H9 (cell line): ENCODE measurements at regions not wholly inside any gene's neighbourhood (a gene's known extent, or its start where the extent isn't known, plus 50 kb on each side); places are given as distances from the start of the nearest gene placed in this dataset.

ENCODE experiments used
- DNase-seq: peaks from one replicate; pipeline ENCODE4 v3.0.0-alpha.2; 2017
- H2AFZ ChIP-seq: one replicate; pipeline ENCODE4 v1.6.1; 2013; ENCODE audit warnings: mild to moderate bottlenecking, low read length, control low read depth, moderate library complexity
- H2AK5ac ChIP-seq: 2 replicates; pipeline ENCODE4 v1.6.1; 2013; ENCODE audit warnings: low read length, control low read depth, mixed read lengths; ENCODE audit not compliant: insufficient read length
- H2BK120ac ChIP-seq: one replicate; pipeline ENCODE4 v1.6.1; 2013; ENCODE audit warnings: low read depth, mild to moderate bottlenecking, low read length, control low read depth, inconsistent platforms; ENCODE audit not compliant: poor library complexity, severe bottlenecking
- H2BK12ac ChIP-seq: 2 replicates; pipeline ENCODE4 v1.6.1; 2013; ENCODE audit warnings: low read length, control low read depth, mixed read lengths, low read depth; ENCODE audit not compliant: insufficient read length
- H2BK15ac ChIP-seq: 2 replicates; pipeline ENCODE4 v1.6.1; 2013; ENCODE audit warnings: low read depth, low read length, control low read depth
- H2BK20ac ChIP-seq: one replicate; pipeline ENCODE4 v1.6.1; 2013; ENCODE audit warnings: low read depth, mild to moderate bottlenecking, low read length, control low read depth, inconsistent platforms; ENCODE audit not compliant: poor library complexity, severe bottlenecking
- H2BK5ac ChIP-seq: 2 replicates; pipeline ENCODE4 v1.6.1; 2013; ENCODE audit warnings: low read length, control low read depth, mixed read lengths; ENCODE audit not compliant: insufficient read length
- H3K14ac ChIP-seq: 2 replicates; pipeline ENCODE4 v1.6.1; 2013; ENCODE audit warnings: low read length, control low read depth; ENCODE audit not compliant: insufficient read depth
- H3K18ac ChIP-seq: 2 replicates; pipeline ENCODE4 v1.6.1; 2013; ENCODE audit warnings: low read depth, mild to moderate bottlenecking, mixed read lengths, low read length, control low read depth; ENCODE audit not compliant: insufficient read length
- H3K23ac ChIP-seq: 2 replicates; pipeline ENCODE4 v1.6.1; 2013; ENCODE audit warnings: low read length, control low read depth, mixed read lengths, low read depth; ENCODE audit not compliant: insufficient read length
- H3K23me2 ChIP-seq: 2 replicates; pipeline ENCODE4 v1.6.1; 2013; ENCODE audit warnings: low read depth, mild to moderate bottlenecking, mixed read lengths, low read length, control low read depth; ENCODE audit not compliant: insufficient read length, poor library complexity, severe bottlenecking
- H3K27ac ChIP-seq: 2 replicates; pipeline ENCODE4 v1.5.1; 2013; ENCODE audit warnings: low read length, control low read depth, mixed read lengths, low read depth; ENCODE audit not compliant: insufficient read length
- H3K27me3 ChIP-seq: 2 replicates; pipeline ENCODE4 v1.6.1; 2013; ENCODE audit warnings: low read length, control low read depth, inconsistent platforms; ENCODE audit not compliant: insufficient read depth
- H3K4ac ChIP-seq: 2 replicates; pipeline ENCODE4 v1.6.1; 2013; ENCODE audit warnings: low read depth, mild to moderate bottlenecking, control low read depth, inconsistent platforms, low read length, moderate library complexity
- H3K4me1 ChIP-seq: 2 replicates; pipeline ENCODE4 v1.6.1; 2013; ENCODE audit warnings: low read length, control low read depth, inconsistent platforms; ENCODE audit not compliant: insufficient read depth
- H3K4me2 ChIP-seq: 2 replicates; pipeline ENCODE4 v1.6.1; 2013; ENCODE audit warnings: low read length, control low read depth, mixed read lengths; ENCODE audit not compliant: insufficient read length, insufficient read depth
- H3K56ac ChIP-seq: 2 replicates; pipeline ENCODE4 v1.6.1; 2013; ENCODE audit warnings: low read depth, mild to moderate bottlenecking, mixed read lengths, low read length, control low read depth; ENCODE audit not compliant: insufficient read length
- H3K79me1 ChIP-seq: 2 replicates; pipeline ENCODE4 v1.6.1; 2013; ENCODE audit warnings: low read depth, mild to moderate bottlenecking, moderate library complexity, low read length, control low read depth, inconsistent platforms; ENCODE audit not compliant: insufficient read depth, poor library complexity, severe bottlenecking
- H3K79me2 ChIP-seq: 2 replicates; pipeline ENCODE4 v1.6.1; 2013; ENCODE audit warnings: low read length, control low read depth, inconsistent platforms; ENCODE audit not compliant: insufficient read depth
- H3K9ac ChIP-seq: 2 replicates; pipeline ENCODE4 v1.6.1; 2013; ENCODE audit warnings: low read length, control low read depth, mixed read lengths; ENCODE audit not compliant: insufficient read length; ENCODE audit errors: extremely low read depth
- H3K9me3 ChIP-seq: one replicate; pipeline ENCODE4 v1.6.1; 2013; ENCODE audit warnings: low read depth, low read length, inconsistent platforms; ENCODE audit not compliant: control insufficient read depth
- H3T11ph ChIP-seq: one replicate; pipeline ENCODE4 v1.6.1; 2013; ENCODE audit warnings: mild to moderate bottlenecking, low read length, control low read depth, inconsistent platforms
- H4K20me1 ChIP-seq: one replicate; pipeline ENCODE4 v1.6.1; 2013; ENCODE audit not compliant: control insufficient read depth, insufficient read length, insufficient read depth
- H4K5ac ChIP-seq: 2 replicates; pipeline ENCODE4 v1.6.1; 2013; ENCODE audit warnings: low read depth, mild to moderate bottlenecking, mixed read lengths, low read length, control low read depth; ENCODE audit not compliant: insufficient read length
- H4K8ac ChIP-seq: replicated peaks from 2 replicates; pipeline ENCODE4 v1.6.1; 2013; ENCODE audit warnings: low read length, control low read depth, mixed read lengths, low read depth; ENCODE audit not compliant: insufficient read length
- H4K91ac ChIP-seq: 2 replicates; pipeline ENCODE4 v1.6.1; 2013; ENCODE audit warnings: low read depth, mild to moderate bottlenecking, moderate library complexity, mixed read lengths, low read length, control low read depth; ENCODE audit not compliant: insufficient read length
- H3K27ac Mint-ChIP-seq, 3 experiments: 2 replicates in 2 of 3; 3 replicates in 1 of 3; pipeline ENCODE4 v1.8.0; 2020 to 2021; ENCODE audit warnings: mixed read lengths in 3 of 3, mild to moderate bottlenecking in 1 of 3, moderate library complexity in 1 of 3
- H3K27me3 Mint-ChIP-seq: 2 replicates; pipeline ENCODE4 v1.8.0; 2021; ENCODE audit warnings: low read depth, mild to moderate bottlenecking, moderate library complexity, mixed read lengths
- H3K36me3 Mint-ChIP-seq, 3 experiments: 2 replicates in 2 of 3; 3 replicates in 1 of 3; pipeline ENCODE4 v1.8.0; 2020 to 2021; ENCODE audit warnings: low read depth in 3 of 3, mixed read lengths in 3 of 3; ENCODE audit not compliant: insufficient read depth in 1 of 3
- H3K4me1 Mint-ChIP-seq, 2 experiments: 2 replicates each; pipeline ENCODE4 v1.8.0; 2020; ENCODE audit warnings: mixed read lengths in 2 of 2
- H3K4me3 Mint-ChIP-seq, 2 experiments: 2 replicates in 1 of 2; 3 replicates in 1 of 2; pipeline ENCODE4 v1.8.0; 2020 to 2021; ENCODE audit warnings: mild to moderate bottlenecking in 2 of 2, mixed read lengths in 2 of 2, moderate library complexity in 1 of 2
- H3K9me3 Mint-ChIP-seq, 2 experiments: 2 replicates in 1 of 2; 3 replicates in 1 of 2; pipeline ENCODE4 v1.8.0; 2020; ENCODE audit warnings: mild to moderate bottlenecking in 2 of 2, mixed read lengths in 2 of 2, moderate library complexity in 1 of 2
- WGBS: extraction: QIAGEN DNeasy Blood & Tissue Kit; methylation state at CpG from one replicate; pipeline ENCODE4 v1.1.7; 2013; ENCODE audit warnings: missing lambda C conversion rate, low lambda C conversion rate, mixed read lengths; ENCODE audit not compliant: insufficient read length; ENCODE audit errors: extremely low coverage; 5-methylcytosine and 5-hydroxymethylcytosine counted together
- TF ChIP-seq, protein P1 (sequence below): fragments of 200-600 bp; sonication (generic); conservative IDR thresholded peaks from 3 replicates; pipeline ENCODE4 v1.8.0; 2021; ENCODE audit warnings: antibody characterized with exemption, mild to moderate bottlenecking

- no peaks in the 10 kb centered on the region for H3K9me3 ChIP-seq
- no peak overlapping the region for H4K5ac ChIP-seq
- TF ChIP-seq, protein P1, sequence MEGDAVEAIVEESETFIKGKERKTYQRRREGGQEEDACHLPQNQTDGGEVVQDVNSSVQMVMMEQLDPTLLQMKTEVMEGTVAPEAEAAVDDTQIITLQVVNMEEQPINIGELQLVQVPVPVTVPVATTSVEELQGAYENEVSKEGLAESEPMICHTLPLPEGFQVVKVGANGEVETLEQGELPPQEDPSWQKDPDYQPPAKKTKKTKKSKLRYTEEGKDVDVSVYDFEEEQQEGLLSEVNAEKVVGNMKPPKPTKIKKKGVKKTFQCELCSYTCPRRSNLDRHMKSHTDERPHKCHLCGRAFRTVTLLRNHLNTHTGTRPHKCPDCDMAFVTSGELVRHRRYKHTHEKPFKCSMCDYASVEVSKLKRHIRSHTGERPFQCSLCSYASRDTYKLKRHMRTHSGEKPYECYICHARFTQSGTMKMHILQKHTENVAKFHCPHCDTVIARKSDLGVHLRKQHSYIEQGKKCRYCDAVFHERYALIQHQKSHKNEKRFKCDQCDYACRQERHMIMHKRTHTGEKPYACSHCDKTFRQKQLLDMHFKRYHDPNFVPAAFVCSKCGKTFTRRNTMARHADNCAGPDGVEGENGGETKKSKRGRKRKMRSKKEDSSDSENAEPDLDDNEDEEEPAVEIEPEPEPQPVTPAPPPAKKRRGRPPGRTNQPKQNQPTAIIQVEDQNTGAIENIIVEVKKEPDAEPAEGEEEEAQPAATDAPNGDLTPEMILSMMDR, result no peak
- H3K4ac ChIP-seq, result no peak overlapping the region
- H2BK15ac ChIP-seq, result no peak overlapping the region
- H3T11ph ChIP-seq, result no peak overlapping the region
- H3K18ac ChIP-seq, result no peak overlapping the region
- no peak overlapping the region for H2AFZ ChIP-seq
- Mint-ChIP-seq H3K4me1 (no peaks in the 10 kb centered on the region), H3K36me3 (no peaks in the 10 kb centered on the region; a peak in 1 of 7 replicates), H3K27me3 (no peaks in the 10 kb centered on the region; the same call in 1 of the 2 replicates), H3K4me3 (no peak overlapping the region), H3K9me3 (peaks cover 0 to 1% of the 10 kb centered on the region in 2 experiments; a peak in 3 of 5 replicates), H3K27ac (no peak overlapping the region; a peak in 1 of 7 replicates)
- no peak overlapping the region for H4K91ac ChIP-seq
- no peak overlapping the region for H4K8ac ChIP-seq
- no peak for DNase-seq
- H3K56ac ChIP-seq, result no peak overlapping the region
- H3K27ac ChIP-seq, result no peak overlapping the region
- H3K4me2 ChIP-seq, result no peak overlapping the region
- H3K79me2 ChIP-seq, result no peaks in the 10 kb centered on the region
- H2BK120ac ChIP-seq, result no peak overlapping the region
- H3K23ac ChIP-seq, result no peak overlapping the region
- H2BK5ac ChIP-seq, result no peak overlapping the region
- H3K9ac ChIP-seq, result no peak overlapping the region
- H2AK5ac ChIP-seq, result no peak overlapping the region
- H3K23me2 ChIP-seq, result no peaks in the 10 kb centered on the region
- no CpG with 5 or more reads among the region's 3 CpGs for WGBS
- H3K4me1 ChIP-seq, result no peaks in the 10 kb centered on the region
- H2BK20ac ChIP-seq, result no peak overlapping the region
- no peaks in the 10 kb centered on the region for H3K27me3 ChIP-seq
- no peaks in the 10 kb centered on the region for H4K20me1 ChIP-seq
- no peak overlapping the region for H2BK12ac ChIP-seq
- no peak overlapping the region for H3K14ac ChIP-seq
- no peaks in the 10 kb centered on the region for H3K79me1 ChIP-seq
Observed at GRCh38 chr5:97559827-97560598, 377.0 kb upstream of the RIOK2 start.
